ENCODE measurements at regions not wholly inside any gene's neighbourhood (a gene's known extent, or its start where the extent isn't known, plus 50 kb on each side); places are given as distances from the start of the nearest gene placed in this dataset.

DNA sequence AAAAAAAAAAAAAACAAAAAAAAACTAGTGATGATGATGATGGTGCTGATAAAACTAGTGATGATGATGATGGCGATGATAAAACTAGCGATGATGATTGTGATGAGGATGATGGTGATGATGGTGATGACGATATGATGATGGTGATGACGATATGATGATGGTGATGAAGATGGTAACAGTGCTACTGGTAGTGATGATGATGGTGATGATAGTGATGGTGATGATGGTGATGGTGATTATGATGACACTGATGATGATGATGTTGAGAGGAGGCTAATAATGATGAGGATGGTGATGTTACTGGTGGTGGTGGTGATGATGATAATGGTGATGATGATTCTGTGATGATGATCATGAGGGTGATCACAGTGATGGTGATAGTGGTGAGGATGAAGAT lies 345.5 kb upstream of the CDH4 start:
- no peak for DNase-seq (ENCODE audit: low read depth)
- TF ChIP-seq, protein P1, sequence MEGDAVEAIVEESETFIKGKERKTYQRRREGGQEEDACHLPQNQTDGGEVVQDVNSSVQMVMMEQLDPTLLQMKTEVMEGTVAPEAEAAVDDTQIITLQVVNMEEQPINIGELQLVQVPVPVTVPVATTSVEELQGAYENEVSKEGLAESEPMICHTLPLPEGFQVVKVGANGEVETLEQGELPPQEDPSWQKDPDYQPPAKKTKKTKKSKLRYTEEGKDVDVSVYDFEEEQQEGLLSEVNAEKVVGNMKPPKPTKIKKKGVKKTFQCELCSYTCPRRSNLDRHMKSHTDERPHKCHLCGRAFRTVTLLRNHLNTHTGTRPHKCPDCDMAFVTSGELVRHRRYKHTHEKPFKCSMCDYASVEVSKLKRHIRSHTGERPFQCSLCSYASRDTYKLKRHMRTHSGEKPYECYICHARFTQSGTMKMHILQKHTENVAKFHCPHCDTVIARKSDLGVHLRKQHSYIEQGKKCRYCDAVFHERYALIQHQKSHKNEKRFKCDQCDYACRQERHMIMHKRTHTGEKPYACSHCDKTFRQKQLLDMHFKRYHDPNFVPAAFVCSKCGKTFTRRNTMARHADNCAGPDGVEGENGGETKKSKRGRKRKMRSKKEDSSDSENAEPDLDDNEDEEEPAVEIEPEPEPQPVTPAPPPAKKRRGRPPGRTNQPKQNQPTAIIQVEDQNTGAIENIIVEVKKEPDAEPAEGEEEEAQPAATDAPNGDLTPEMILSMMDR (conservative IDR thresholded peaks at IDR 0.05; ENCODE audit: low read depth, low read length), result no peak
- H3K4me3 ChIP-seq (ENCODE audit: low read depth, low read length), result no peak overlapping the region

DNA sequence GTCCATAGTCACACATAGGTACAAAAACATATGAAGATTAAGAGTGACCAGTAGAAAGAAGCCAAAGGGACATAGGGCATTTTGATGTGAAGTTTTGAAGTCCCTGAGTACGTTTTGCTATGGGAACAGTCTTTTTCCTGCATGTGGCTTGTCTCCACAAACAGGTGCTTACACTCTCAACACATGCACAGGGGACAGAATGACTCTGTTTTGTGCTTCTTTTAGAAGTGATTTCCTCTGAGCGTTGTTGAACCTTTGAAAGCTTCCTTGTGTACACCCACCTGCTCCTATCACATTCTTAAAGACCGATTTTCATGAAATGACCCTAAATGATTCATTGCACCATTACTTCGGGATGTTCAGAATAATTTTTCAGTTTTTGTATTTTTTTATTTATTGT lies 338.8 kb upstream of the CDH4 start:
- no peak for DNase-seq (ENCODE audit: low read depth)
- TF ChIP-seq, protein P1 (conservative IDR thresholded peaks at IDR 0.05; ENCODE audit: low read depth, low read length), result no peak
- no peak overlapping the region for H3K4me3 ChIP-seq (ENCODE audit: low read depth, low read length)

DNA sequence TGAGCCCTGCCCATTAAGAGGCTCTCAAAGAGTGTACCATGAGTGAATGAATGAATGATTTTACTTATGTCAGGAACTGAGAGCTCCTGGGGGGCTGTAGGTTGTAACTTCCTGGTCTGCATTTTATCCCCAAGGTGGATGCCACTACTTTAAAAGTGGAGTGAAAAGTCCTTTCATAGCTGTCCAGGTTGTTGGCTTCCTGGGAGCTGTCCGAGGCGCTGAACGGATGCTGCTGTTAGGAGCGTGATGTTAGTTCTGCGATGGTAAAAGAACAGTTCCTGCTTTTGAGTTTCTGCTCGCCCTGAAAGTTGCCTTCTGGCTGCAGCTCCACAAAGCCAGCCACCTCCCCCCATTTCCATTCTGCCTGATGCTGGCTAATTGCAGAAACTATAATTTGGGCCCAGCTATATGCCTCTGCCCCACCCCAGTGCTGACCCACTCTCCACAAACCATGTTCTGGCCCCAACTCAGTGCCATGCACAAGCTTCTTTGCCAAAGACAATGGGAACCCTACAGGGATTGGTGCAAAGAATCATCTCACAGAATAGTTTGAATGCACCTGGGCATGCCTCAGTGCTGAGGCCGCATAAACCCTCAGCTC lies 330.9 kb upstream of the CDH4 start:
- DNase-seq (ENCODE audit: low read depth), result peak; percentile 18
- H3K4me3 ChIP-seq (ENCODE audit: low read depth, low read length), result no peak overlapping the region
- TF ChIP-seq, protein P1 (conservative IDR thresholded peaks at IDR 0.05; ENCODE audit: low read depth, low read length), result no peak

DNA sequence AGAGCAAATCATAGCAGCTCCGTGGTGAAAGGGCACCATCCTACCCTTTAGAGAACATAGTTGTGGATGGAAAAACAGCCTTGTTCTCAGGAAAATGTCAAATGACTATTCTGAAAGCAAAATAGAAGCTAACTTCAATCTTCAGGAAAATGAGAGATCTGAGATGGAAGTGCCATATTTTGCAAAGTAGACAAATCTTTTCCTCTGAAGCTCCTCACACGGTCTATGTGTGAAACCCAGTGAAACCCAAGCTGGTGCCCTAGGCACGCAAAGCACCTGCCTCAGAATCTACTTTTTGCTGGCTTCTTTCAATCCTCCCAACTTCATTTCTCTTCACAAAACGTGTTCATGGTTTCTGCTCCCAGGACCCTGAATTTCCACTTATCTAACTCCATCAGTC lies 325.2 kb upstream of the CDH4 start:
- DNase-seq (ENCODE audit: low read depth), result no peak
- H3K4me3 ChIP-seq (ENCODE audit: low read depth, low read length), result no peak overlapping the region
- TF ChIP-seq, protein P1 (conservative IDR thresholded peaks at IDR 0.05; ENCODE audit: low read depth, low read length), result no peak

DNA sequence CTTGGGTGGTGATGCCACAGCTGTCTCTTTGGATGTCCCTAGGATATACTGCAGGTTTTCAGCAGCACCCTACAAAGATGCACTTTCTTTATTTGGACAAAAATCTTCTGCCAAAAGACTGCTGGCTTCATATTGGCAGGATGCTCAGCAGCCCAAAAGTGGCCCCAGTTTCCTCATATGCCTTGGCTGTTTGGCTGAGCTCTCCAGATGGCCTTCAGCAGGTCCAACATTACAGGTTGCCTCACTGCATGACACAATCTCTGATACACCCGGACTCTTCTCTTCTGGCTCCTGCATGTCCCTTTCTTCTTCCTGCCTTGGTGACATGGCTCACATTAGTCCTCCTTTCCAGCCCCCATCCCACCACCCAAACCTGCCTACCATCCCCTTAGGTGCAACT lies 323.7 kb upstream of the CDH4 start:
- DNase-seq (ENCODE audit: low read depth), result no peak
- H3K4me3 ChIP-seq (ENCODE audit: low read depth, low read length), result no peak overlapping the region
- TF ChIP-seq, protein P1 (conservative IDR thresholded peaks at IDR 0.05; ENCODE audit: low read depth, low read length), result no peak

DNA sequence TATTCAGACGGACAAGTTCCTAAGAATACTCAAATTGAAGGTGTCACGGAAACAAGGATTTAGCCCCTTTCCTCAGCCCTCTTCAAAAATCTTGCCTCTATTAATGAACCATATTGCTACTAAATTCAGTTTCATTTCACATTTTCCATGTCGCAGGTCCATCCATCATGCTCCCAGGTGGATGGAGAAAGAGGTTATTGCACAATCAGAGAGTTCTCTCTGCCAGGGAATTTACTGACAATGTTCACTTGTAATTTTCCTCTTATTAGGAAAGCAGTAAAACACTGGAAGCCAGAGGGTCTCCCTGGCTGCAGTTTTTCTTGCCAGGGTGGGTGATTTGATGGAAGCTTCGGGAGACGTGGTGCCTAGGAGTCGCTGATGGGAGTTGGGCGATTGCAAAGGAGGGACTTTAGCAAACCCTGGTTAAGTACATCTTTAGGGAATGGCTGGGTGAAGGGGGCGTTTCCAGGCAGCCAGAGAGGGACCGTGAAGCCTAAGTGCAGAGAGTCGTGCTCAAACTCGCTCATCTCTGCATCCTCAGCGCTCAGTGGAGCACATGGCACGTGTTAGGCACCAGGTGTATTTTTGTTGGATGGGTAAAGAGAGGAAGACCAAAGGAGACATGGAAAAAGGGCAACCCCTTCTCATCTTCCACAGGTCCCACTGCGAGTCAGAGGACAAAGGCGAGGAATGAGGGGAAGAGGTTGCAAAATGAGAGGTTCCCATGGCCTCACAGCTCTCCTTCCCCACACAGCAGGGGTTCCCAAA lies 321.9 kb upstream of the CDH4 start:
- TF ChIP-seq, protein P1 (conservative IDR thresholded peaks at IDR 0.05; ENCODE audit: low read depth, low read length), result no peak
- DNase-seq (ENCODE audit: low read depth), result no peak

DNA sequence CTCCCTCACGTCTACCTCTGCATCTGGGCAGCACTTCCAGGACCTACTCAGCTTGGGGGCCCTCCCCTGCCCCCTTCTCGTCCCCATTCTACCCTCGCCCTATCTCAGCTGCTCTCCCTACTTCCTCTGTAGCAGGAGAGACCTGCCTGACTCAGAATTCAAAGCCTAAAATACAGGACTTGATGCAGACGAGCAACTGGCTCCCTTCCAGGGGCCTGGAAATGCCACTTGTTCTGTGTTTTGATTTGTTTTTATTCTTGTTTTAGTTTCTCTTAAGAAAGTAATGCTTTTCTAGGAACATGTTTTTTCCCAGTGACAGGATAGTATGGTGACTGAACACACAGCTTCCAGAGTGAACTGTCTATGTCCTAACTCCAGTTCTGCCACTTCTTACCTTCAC lies 320.4 kb upstream of the CDH4 start:
- H3K4me3 ChIP-seq (ENCODE audit: low read depth, low read length), result no peak overlapping the region
- DNase-seq (ENCODE audit: low read depth), result no peak
- TF ChIP-seq, protein P1 (conservative IDR thresholded peaks at IDR 0.05; ENCODE audit: low read depth, low read length), result no peak

More for the DNA sequence above, 321.9 kb upstream of the CDH4 start:
- no peak overlapping the region for H3K4me3 ChIP-seq (ENCODE audit: low read depth, low read length)

Measured in choroid plexus epithelial cell (primary cell).